NCI-H774 (cell line): ENCODE measurements at regions not wholly inside any gene's neighbourhood (a gene's known extent, or its start where the extent isn't known, plus 50 kb on each side); places are given as distances from the start of the nearest gene placed in this dataset.

ENCODE experiments used
- DNase-seq: peaks from one replicate; lab custom pipeline; 2025; lab: John Stamatoyannopoulos, UW

DNA sequence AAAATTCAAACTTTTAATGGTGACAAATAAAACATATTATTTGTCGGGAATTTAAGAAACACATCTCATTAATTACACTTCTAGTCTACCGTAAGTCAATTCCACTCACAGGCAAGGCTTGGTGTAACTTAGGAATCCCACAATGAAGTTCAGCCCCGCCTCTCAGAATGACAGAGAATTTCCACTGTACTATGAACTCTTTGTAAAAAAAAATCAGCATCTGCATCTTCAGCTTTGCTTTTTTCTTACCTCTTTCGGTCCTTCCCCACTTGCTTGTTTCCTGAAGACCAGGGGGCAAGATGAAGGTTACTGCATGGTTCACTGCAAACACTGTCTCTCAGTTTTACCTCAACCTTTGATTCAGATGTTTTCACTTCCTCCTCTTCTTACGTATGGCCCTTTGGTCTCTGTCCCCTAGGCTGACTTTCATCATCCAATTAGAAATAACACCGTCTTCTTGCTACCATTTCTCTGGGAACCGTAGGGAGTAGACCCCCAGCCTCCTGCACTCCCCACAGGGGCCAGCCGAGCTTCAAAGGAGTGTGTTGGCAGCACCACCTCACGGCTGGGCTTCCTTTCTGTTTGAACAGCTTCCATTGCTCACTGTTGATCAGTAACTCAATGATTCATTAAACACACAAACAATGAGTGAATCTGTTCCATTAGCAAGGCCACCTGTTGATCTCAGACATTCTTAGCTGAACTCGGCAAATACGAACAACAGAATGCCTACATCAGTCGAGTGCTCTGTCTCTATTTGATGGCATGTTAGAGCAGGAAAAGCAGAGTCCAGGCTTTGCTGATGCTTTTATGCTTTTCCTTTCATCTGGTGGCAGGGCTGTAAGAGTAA lies 343.0 kb downstream of the BMP4 start:
- peak; percentile 78 for DNase-seq

DNA sequence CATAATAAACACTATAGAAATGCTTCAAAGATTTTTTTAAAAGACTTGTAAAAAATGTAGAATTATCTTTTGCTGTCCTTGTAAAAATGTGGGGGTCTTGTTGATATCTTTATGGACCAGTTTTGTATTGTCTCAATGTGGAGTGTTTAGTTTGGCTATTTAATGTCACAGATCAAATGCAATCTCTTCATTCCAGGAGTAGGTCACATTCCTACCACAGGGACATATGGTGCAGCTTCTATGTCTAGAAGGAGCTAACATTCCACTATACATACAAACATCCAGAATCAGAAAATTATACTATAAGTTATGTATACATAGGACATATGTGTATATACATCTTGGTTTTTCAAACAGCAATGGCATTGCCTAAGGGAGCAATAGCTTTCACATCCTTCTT lies 345.7 kb downstream of the BMP4 start:
- DNase-seq = no peak

DNA sequence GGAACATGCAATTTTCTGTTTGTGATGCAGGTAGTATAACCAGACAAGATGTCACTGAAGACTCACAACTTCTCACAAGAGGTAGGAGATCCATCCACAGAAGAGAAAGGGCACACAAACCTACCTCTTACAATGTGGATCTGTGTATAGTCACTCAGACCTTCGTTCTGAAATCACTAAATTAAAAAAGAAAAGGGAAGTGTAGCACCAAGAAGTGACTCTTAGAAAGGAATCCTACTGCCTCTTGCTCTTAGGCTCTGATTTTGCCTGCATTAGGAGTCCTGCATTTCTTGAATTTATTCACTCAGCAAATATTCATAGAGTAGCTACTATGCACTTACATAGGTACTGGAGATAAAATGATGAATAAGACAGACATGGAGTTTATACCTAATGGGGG lies 347.6 kb downstream of the BMP4 start:
- DNase-seq = no peak

DNA sequence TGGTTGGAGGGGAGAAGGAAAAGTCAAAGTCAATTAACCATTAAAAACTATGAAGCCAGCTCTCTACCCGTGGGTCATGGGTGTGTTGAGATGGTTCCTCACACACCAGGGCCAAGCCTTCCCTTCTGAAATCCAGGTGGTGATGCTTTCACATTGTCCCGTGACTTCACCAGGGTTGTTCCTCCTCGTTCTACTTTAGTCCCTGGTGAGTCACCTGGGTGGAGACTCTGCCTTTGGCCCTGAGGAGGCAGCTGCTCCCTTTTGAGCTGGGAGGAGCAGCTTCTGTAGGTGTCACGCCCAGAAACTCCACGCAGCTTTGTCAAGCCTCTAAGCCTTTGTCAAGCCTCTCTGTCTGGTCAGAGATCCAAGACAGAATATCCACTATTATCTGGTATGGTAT lies 348.3 kb downstream of the BMP4 start:
- no peak for DNase-seq

DNA sequence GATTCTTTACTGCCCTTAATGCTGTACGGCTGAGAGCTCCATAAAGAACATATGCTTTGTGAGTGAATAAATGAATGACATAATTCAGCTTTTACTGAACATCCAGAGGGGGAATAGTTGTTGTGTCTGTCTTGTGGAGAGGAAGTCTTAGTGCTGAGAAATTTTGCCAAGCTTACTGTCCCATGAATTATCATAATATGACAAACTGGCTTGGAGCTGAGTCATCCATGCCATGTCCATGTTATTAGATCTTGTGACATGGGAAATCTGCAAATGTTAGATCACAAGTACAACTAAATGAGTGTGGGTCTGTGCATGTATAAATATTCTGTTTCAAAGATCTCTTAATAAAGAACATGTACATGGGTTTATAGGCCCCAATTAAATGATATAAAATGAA lies 350.4 kb downstream of the BMP4 start:
- no peak for DNase-seq

DNA sequence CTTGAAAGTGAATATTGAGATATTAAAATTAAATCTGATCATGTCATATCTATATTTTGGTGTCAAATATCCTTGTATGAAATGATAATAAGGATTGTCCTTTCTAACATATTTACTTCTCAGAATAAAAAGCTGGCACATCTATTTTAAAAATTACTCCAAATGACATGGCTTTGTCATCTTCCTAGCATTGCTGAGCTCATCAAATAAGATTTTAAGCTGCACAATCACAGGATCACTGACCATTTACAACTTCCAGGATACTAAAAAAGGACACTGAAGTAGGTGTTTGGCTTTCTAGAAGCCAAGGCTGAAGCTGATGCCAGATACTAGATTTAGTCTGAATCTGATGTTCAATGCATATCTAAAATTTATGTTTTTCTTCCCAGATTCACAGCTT lies 351.1 kb downstream of the BMP4 start:
- no peak for DNase-seq

DNA sequence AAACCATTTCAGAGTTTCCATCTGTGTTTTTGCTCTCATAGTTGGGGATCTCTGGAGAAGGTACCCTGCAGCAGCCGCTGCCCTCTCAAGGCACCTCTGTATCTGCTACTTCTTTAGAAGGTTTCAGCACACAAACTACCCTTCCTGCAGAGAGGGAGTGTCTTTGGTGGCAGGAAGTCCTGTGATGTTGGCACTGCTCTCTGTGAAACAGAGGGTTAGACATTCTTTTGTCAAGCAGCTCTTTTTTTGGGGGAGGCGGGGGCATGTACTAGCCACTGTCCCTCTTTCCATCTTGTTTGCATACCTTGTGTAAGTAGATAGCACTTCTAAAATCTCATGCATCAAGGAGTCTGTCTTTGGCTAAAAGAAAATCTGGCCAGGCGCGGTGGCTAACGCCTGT lies 352.6 kb downstream of the BMP4 start:
- DNase-seq = no peak

DNA sequence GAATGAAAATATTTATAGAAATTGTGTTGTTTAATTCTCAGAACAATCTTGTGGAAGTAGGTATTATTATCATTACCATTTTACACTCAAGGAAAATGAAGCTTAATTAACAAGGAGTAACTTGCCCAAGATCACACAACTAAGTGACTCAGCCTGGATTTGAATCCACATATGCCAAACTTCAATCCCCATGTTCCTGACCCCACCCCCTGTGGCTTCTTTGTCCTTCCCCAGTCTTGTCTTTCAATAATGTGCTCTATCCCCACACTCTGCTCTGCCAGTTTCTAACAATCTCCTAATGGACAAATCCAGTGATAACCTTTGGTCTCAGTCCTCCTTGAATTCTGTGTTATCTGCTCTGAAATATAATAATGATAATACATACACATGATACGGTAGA lies 355.2 kb downstream of the BMP4 start:
- no peak for DNase-seq

DNA sequence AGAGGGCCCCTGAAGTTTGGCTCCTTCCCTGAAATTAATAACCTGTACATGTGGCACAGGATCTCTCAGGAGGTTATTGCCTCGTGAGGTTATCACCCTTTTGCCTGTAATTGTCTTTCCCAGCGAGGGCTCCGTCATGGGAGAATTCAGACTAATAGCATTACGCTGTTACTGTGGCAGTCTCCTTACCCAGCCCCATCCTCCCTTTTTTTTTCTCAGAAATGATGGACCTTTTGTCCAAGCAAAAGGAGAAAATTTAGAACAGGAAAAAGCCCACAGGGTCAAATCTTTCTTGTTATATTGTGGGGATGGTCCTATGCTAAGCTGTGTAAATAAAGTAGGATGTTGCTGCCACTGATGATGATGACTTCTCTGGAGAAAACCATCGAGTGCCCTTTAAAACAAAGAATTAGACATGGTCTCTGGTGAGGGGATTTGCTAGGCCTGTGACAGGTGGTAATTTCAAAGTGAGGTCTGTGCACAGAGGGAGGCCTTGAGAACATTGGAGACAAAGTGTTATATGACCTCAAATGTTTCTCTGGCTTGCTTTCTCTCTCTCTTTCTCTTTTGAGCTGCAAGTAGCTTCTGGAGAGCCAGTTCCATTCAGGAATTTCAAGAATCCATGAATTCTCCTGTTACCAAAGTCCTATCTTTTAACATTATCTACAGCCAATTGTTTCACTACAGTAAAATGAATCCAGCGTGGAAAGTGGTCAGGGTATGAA lies 357.2 kb downstream of the BMP4 start:
- no peak for DNase-seq

DNA sequence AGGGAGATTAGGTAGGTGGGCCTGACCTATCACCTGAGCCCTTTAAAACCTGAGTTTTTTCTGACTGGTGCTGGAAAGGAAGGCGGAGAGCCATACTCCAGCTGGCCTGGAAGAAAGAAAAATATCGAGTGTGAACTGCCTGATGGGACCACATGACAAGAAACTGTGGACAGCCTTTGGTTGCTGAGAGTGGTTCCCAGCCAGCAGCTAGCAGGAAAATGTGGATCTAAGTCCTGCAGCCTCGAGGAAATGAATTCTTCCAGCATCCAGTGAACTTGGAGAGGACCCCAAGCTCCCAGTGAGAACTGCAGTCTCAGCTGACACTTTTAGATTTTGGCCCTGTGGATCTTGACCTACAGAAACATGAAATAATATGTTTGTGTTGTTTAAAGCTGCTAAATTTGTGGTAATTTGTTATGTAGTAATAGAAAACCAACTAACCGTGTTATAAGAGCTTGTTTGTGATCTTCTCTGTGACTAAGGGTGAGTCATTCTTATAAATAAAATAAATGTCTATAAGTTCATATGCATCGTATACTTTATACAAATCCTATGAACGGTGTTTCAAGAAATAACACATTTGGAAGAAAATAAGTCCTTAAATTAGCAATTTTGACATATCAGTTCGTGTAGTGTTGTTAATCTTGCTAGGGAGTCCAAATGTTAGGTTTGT lies 359.6 kb downstream of the BMP4 start:
- DNase-seq = no peak

DNA sequence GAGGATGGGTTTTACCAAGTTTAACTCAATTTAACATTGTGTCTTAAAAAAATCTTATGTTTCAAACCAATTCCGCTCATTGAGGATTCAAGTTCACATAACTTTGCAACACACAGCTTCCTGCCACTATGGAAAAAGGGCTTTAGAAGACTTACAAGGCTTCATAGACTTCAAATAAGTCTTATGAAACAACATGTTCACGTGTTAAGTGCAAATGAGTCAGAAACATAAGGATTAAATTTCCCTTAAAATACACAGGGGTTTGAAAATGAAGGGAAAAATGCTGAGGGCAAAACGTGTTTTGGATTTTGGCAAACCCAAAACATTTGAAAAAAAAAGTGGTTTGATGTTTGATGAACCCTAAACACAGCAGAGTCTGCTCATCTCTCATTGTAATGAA lies 364.8 kb downstream of the BMP4 start:
- DNase-seq = no peak

DNA sequence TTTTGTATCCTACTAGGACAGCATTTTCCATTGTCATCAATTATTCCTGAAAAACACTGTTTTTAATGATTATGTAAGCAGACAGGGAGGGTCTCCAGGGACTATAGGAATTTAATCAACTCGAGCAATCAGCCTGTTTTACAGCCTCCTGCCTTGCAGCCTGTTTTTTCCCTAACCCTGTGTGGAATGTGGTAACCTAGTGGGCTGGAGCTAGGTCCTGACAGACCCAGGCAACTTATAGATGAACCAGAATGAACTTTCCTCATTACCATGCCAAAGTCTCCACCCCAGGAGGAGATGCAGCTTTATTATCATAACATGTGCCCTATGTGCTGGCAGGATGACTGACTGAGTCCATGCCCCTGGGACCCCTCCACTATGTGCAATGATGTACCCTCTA lies 375.1 kb downstream of the BMP4 start:
- no peak for DNase-seq

DNA sequence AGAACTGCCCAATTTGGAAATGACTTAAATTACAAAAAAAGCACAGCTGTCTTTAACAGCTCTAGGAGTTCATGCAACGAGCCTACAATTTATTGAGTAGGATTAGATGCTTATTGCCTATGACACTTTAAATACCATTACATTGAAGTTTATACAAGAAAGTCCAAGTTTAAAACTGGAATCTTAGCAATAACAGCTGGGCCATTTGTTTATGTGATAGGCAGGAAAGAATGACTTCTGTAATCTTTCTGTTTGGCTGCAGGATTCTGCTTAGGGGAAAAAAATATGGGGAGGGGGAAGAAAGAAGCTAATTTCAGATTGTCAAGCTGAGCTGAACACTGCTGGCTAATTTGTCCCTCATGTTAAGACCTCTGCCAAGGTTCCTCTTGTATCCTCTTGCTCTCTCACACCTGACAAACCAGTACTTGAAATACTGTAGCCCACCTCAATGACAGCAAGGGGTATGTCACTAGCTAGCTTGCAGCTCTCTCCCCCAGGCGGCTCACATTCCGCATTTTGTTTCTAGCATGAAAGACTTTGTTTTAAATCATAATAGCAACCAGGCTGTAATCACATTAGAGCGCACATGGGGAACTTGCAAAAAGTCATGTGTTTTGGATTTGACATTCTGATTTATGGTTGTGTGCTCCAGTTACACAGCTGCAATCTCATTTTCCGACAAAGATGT lies 384.8 kb downstream of the BMP4 start:
- DNase-seq = no peak

DNA sequence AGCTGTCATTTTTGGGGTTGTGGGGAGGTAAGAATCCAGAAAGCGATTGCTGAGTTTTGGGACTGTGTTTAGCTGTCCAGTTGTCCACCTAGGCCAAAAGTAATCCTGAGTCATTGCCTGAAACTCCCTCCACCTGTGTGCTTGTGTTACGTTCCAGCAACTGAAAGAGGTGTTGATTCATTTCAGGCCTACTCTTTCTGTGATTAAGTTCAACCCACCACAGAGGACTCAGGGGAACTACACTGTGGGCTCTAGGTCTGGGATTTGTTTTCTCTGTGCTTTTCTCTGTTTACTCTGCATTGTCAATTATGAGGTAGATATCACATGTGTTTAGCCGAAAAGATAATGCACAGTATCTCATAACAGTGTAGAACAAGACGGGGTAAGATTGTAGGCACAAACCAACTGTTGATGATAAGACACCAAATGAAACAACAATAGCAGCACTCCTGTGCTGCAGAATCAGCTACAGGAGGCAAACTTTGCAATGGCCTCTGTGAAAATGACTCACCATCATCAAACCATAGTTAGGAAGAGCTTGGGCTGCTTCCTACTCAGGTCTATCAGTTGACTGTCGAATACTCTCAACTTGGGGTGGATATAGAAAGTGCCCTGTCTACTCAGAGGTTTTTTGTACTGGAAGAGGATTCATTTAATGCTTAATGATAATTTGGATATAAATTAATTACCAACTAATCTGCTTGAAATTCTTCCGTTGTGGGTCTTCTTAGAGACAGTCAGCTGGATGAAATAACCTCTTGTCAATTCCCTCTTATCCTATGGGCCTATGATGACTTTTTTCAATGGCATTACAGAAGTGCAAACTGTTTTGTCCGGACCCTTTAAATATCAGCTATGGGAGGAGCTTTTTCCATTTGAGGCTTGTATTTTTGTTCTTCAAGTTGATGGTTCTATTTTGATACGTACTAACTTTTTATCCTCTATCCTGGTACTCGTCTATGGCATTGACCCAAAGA lies 385.9 kb downstream of the BMP4 start:
- no peak for DNase-seq

DNA sequence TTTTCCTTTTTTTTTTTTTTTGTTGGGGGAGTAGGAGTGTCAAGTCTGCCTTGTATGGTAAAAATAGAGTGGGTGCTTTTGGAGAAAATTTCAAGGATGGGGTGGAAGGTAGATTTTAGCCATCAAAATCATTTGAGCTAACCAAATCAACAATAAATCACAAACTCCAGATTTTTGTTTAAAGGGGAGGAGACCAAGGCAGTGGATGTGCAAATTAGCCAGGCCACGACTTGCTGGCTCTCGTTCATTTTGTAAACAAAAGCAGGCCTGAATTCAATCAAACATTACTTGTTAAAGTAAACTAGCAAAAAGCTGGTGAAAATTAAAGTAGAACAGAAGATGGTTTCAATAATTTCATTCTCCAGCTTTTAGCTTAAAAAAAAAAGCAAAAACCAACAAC lies 387.2 kb downstream of the BMP4 start:
- DNase-seq = no peak

DNA sequence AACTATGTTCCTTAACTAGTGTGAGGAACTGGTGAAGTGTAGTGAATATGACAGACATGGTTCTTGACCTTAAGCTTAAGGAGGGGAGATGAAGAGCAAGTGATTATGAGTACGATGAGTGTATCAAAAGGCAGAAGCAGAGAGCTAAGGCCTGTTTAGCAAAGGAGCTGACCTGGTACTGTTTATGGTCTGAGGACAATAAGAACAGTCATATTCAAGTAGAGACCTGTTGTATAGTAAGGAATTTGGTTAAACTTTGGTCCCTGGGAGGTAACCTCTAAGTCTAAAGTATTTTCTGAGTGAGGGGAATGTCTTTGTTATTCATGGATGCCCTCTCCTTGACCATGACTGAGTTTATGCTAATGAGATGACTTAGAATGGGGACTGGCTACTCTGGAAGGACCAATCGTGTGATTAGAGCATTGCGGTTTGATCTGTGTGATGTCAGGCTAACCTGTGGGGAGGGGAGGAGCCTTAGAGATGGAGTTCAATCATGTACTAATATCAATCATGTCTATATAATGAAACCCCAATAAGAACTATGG lies 389.3 kb downstream of the BMP4 start:
- DNase-seq = no peak

DNA sequence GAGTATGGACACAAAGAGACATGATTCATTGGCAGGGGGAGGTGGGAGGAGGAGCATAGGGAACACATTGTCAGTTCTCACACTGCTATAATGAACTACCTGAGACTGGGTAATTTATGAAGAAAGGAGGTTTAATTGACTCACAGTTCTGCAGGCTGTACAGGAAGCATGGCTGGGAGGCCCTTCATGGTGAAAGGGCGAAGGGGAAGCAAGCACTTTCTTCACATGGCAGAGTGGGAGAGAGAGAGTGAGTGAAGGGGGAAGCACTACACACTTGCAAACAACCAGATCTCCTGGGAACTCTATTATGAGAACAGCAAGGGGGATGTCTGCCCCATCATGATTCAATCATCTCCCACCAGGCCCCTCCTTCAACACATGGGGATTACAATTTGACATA lies 391.8 kb downstream of the BMP4 start:
- DNase-seq = no peak

DNA sequence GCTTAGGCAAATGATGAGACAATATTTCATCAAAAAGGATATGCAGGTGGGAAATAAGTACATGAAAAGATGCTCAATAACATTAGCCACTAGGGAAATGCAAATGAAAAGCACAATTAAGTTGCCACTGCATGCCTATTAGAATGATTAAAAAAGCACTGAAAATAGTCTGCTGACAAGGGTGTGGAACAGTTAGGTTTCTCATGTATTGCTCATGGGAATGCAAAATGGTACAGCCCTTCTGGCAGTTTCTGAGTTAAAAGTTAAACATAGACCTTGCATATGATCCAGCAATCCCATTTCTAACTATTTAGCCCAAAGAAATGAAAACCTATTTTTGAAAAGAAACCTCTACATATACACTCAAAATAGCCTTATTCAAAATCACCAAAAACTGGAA lies 393.0 kb downstream of the BMP4 start:
- DNase-seq = no peak

DNA sequence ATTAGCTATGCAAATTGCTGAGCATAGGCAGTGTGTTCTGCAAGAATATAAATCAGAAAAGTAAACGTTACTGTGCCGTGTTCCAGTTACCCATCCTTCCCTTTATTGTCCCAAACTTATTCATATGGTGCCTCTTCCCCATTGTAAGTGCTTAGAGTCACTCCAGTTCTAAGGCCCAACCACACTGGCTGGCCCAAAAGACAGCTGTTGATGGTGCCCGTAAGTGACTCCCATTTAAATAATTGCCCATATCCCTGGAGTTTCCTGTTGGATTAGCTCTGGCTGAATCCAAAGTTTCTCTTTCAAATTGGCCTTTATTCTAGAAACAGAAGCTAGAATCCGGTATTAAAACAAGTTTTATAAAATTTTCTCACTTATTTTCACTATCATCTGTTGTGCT lies 400.1 kb upstream of the DDHD1 start:
- no peak for DNase-seq

DNA sequence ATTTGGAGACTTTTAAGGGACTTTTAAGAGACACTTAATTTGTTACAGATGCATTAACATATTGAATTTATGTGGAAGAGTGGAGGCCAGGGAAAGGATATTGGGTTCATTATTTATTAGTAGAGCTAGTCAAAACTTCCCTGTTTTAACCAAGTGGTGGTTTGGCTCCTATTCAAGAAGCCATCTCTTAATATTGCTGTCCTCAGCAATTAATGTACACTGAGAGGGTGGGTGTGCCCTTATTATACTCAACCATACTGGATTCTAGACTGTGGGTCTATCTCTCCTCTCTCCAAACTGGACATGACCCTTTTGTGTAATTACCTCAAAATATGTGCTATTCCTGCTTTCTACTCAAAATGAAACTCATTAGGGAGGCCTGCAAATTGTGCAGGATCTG lies 398.7 kb upstream of the DDHD1 start:
- no peak for DNase-seq

DNA sequence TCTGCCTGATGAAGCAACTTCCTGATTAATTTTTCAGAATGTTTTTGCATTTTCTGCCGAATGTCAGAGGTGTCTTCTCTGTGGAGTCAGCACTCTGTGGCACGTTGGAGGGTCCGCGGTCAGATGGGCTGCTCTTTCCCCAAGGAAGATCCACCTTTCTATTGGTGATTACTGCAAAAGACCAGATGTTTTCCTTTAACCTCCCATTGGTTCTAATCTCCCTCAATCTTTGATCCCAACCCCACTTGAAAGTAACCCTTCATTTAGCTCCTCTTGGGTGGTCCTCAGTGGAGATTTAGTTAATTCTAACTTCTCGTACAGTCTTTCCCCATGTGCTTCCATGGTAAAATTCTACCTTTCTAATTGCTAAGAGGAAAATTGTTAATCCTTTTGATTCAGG lies 397.7 kb upstream of the DDHD1 start:
- no peak for DNase-seq
